HL-60 (cell line): ENCODE measurements at regions not wholly inside any gene's neighbourhood (a gene's known extent, or its start where the extent isn't known, plus 50 kb on each side); places are given as distances from the start of the nearest gene placed in this dataset.

Experiments
- POLR2AphosphoS5 ChIP-seq: IDR thresholded peaks from 2 replicates; pipeline ENCODE4 v1.6.1; 2012; ENCODE audit warnings: low read depth
- TF ChIP-seq, protein P1 (sequence below): IDR thresholded peaks from one replicate; pipeline ENCODE4 v1.5.1; 2011; ENCODE audit warnings: low read length, control low read depth, inconsistent platforms; ENCODE audit not compliant: insufficient read depth

DNA sequence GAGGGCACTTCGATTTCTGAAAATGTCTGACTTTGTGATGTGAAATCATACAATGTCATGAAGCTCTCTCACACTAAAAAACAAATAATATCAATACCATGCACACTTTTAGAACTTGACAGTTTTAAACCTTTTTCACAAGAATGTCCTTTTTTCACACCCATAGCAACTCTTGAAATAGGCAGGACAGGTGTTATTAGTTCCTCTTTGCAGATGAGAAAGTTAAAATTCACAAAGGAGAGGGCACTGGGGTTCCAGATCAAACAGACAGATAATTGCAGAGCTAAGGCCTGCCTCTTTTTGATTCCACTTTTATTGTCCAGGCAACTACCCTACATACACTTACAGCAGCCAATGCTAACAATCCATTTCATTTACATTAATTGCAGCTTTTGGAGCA is 142.8 kb downstream of the KLF12 start:
- TF ChIP-seq, protein P1, sequence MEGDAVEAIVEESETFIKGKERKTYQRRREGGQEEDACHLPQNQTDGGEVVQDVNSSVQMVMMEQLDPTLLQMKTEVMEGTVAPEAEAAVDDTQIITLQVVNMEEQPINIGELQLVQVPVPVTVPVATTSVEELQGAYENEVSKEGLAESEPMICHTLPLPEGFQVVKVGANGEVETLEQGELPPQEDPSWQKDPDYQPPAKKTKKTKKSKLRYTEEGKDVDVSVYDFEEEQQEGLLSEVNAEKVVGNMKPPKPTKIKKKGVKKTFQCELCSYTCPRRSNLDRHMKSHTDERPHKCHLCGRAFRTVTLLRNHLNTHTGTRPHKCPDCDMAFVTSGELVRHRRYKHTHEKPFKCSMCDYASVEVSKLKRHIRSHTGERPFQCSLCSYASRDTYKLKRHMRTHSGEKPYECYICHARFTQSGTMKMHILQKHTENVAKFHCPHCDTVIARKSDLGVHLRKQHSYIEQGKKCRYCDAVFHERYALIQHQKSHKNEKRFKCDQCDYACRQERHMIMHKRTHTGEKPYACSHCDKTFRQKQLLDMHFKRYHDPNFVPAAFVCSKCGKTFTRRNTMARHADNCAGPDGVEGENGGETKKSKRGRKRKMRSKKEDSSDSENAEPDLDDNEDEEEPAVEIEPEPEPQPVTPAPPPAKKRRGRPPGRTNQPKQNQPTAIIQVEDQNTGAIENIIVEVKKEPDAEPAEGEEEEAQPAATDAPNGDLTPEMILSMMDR, result no peak
- no peak for TF ChIP-seq POLR2AphosphoS5
